ENCODE measurements at regions not wholly inside any gene's neighbourhood (a gene's known extent, or its start where the extent isn't known, plus 50 kb on each side); places are given as distances from the start of the nearest gene placed in this dataset.
"Not testable (repeated sequence)": the region's sequence is repeated elsewhere in the genome, so short reads cannot be mapped to it uniquely, and the experiment has no call there.

GRCh38 chr6:23533311-23533710, 592.7 kb upstream of the NRSN1 start:
- DNase-seq, result no peak

GRCh38 chr6:23533944-23534343, 592.1 kb upstream of the NRSN1 start:
- no peak for DNase-seq

- DNase-seq, result no peak
These were observed 591.7 kb upstream of the NRSN1 start for GRCh38 chr6:23534351-23534750.

GRCh38 chr6:23535101-23535500, 590.9 kb upstream of the NRSN1 start:
- DNase-seq, result no peak

GRCh38 chr6:23537828-23538227, 588.2 kb upstream of the NRSN1 start:
- no peak for DNase-seq

- no peak for DNase-seq
These were observed 578.2 kb upstream of the NRSN1 start for GRCh38 chr6:23547851-23548250.

- DNase-seq, result not testable (repeated sequence)
These were observed 571.1 kb upstream of the NRSN1 start for GRCh38 chr6:23554953-23555352.

- no peak for DNase-seq
These were observed 566.2 kb upstream of the NRSN1 start for GRCh38 chr6:23559587-23560343.

- DNase-seq, result no peak
These were observed 564.3 kb upstream of the NRSN1 start for GRCh38 chr6:23561732-23562131.

GRCh38 chr6:23562554-23562953, 563.5 kb upstream of the NRSN1 start:
- no peak for DNase-seq

- no peak for DNase-seq
These were observed 562.7 kb upstream of the NRSN1 start for GRCh38 chr6:23563323-23563722.

- no peak for DNase-seq
These were observed 559.6 kb upstream of the NRSN1 start for GRCh38 chr6:23566418-23566817.

GRCh38 chr6:23568292-23568691, 557.7 kb upstream of the NRSN1 start:
- no peak for DNase-seq

GRCh38 chr6:23584134-23584763, 541.8 kb upstream of the NRSN1 start:
- DNase-seq, result no peak

- no peak for DNase-seq
These were observed 538.4 kb upstream of the NRSN1 start for GRCh38 chr6:23587582-23587981.

- no peak for DNase-seq
These were observed 536.2 kb upstream of the NRSN1 start for GRCh38 chr6:23589811-23590210.

GRCh38 chr6:23590498-23591126, 535.4 kb upstream of the NRSN1 start:
- no peak for DNase-seq

- no peak for DNase-seq
These were observed 534.3 kb upstream of the NRSN1 start for GRCh38 chr6:23591761-23592160.

- DNase-seq, result no peak
These were observed 525.9 kb upstream of the NRSN1 start for GRCh38 chr6:23600118-23600517.

GRCh38 chr6:23601811-23602345, 524.1 kb upstream of the NRSN1 start:
- no peak for DNase-seq

GRCh38 chr6:23608931-23609435, 517.0 kb upstream of the NRSN1 start:
- no peak for DNase-seq

GRCh38 chr6:23611776-23612381, 514.1 kb upstream of the NRSN1 start:
- no peak for DNase-seq

- DNase-seq, result no peak
These were observed 507.6 kb upstream of the NRSN1 start for GRCh38 chr6:23618366-23618765.
